OCI-LY1 (cell line): ENCODE measurements at regions not wholly inside any gene's neighbourhood (a gene's known extent, or its start where the extent isn't known, plus 50 kb on each side); places are given as distances from the start of the nearest gene placed in this dataset.

Experiments used
- H2AFZ ChIP-seq: fragments of 200-600 bp; sonication (generic), shearing (Covaris generic); 2 replicates; pipeline ENCODE4 v1.6.0; 2014; ENCODE audit warnings: antibody characterized with exemption, mild to moderate bottlenecking, low read length
- H3F3A ChIP-seq: fragments of 200-600 bp; sonication (generic), shearing (Covaris generic); 2 replicates; pipeline ENCODE4 v1.6.0; 2014; ENCODE audit warnings: mild to moderate bottlenecking, antibody characterized with exemption, low read length, moderate library complexity; ENCODE audit not compliant: insufficient read depth
- H3K27ac ChIP-seq: fragments of 200-600 bp; sonication (generic); 2 replicates; pipeline ENCODE4 v1.5.1; 2014; ENCODE audit warnings: low read length, mixed run types, mild to moderate bottlenecking, low read depth; ENCODE audit not compliant: poor library complexity, severe bottlenecking
- H3K27me3 ChIP-seq: fragments of 200-600 bp; sonication (generic); 2 replicates; pipeline ENCODE4 v1.6.0; 2014; ENCODE audit warnings: antibody characterized with exemption, mild to moderate bottlenecking, low read length, moderate library complexity; ENCODE audit not compliant: insufficient read depth
- H3K36me3 ChIP-seq: fragments of 200-600 bp; sonication (generic); 2 replicates; pipeline ENCODE4 v1.6.1; 2014; ENCODE audit warnings: mild to moderate bottlenecking, antibody characterized with exemption, low read length, moderate library complexity, mixed read lengths; ENCODE audit not compliant: insufficient read depth
- H3K4me1 ChIP-seq: fragments of 200-600 bp; sonication (generic); 2 replicates; pipeline ENCODE4 v1.5.1; 2014; ENCODE audit warnings: mild to moderate bottlenecking, low read length, moderate library complexity; ENCODE audit not compliant: insufficient read depth, severe bottlenecking
- H3K4me2 ChIP-seq: fragments of 200-600 bp; sonication (generic), shearing (Covaris generic); 2 replicates; pipeline ENCODE4 v1.6.1; 2014; ENCODE audit warnings: low read length
- H3K4me3 ChIP-seq: fragments of 200-600 bp; sonication (generic); 2 replicates; pipeline ENCODE4 v1.5.1; 2014; ENCODE audit warnings: low read length, low read depth, mild to moderate bottlenecking, mixed read lengths; ENCODE audit not compliant: poor library complexity, severe bottlenecking
- H3K79me2 ChIP-seq: fragments of 200-600 bp; shearing (Covaris generic); 2 replicates; pipeline ENCODE4 v1.6.1; 2016; ENCODE audit warnings: mixed run types, low read length, mixed read lengths; ENCODE audit not compliant: insufficient read depth
- H3K9ac ChIP-seq: fragments of 200-600 bp; sonication (generic), shearing (Covaris generic); 2 replicates; pipeline ENCODE4 v1.6.1; 2014; ENCODE audit warnings: mild to moderate bottlenecking, low read length, mixed read lengths
- H3K9me2 ChIP-seq: fragments of 200-600 bp; sonication (generic), shearing (Covaris generic); 2 replicates; pipeline ENCODE4 v1.6.1; 2014; ENCODE audit warnings: low read depth, mild to moderate bottlenecking, low read length, mixed read lengths
- H3K9me3 ChIP-seq: fragments of 200-600 bp; shearing (Covaris generic); 2 replicates; pipeline ENCODE4 v1.6.1; 2014; ENCODE audit warnings: low read length, mixed read lengths
- H4K20me1 ChIP-seq: fragments of 200-600 bp; sonication (generic), shearing (Covaris generic); 2 replicates; pipeline ENCODE4 v1.6.0; 2016; ENCODE audit warnings: mild to moderate bottlenecking, low read length; ENCODE audit not compliant: insufficient read depth
- EZH2 ChIP-seq: fragments of 200-600 bp; sonication (generic), shearing (Covaris generic); IDR thresholded peaks from 2 replicates; pipeline ENCODE4 v1.8.0; 2017; ENCODE audit warnings: borderline replicate concordance, mixed run types, mild to moderate bottlenecking, antibody characterized with exemption, low read length, moderate library complexity, mixed read lengths
- TF ChIP-seq, protein P1 (sequence below): fragments of 200-600 bp; sonication (generic), shearing (Covaris generic); IDR thresholded peaks from 2 replicates; pipeline ENCODE4 v1.5.1; 2017; ENCODE audit warnings: mild to moderate bottlenecking, antibody characterized with exemption, low read length, moderate library complexity, mixed read lengths

DNA sequence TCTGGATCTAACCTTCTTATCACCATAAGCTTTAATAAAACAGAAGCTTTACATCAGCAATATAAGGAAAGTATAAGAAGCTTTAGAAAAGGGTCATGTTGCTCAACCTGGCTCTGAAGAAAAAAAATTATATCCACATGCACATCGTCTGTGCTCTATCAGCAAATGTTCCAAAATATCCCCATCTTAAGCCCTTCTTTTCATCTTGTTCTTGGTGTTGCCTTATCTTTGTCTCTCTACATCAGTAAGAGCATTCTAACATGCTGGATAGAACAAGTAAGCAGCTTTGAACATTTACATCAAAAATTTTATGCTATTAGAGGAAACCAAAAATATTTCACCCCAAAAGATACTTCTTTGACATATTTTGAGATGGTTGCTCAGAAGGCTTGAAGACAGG is 157.8 kb upstream of the SNX7 start:
- Histone ChIP-seq H3K79me2 (no peaks in the 10 kb centered on the region), H3K27me3 (no peaks in the 10 kb centered on the region), H2AFZ (no peak overlapping the region), H3F3A (no peaks in the 10 kb centered on the region), H3K36me3 (no peaks in the 10 kb centered on the region), H3K9ac (no peak overlapping the region), H3K4me1 (no peaks in the 10 kb centered on the region), H3K9me2 (no peaks in the 10 kb centered on the region), H3K27ac (no peak overlapping the region), H4K20me1 (no peaks in the 10 kb centered on the region), H3K4me3 (no peak overlapping the region), H3K4me2 (no peak overlapping the region), H3K9me3 (no peaks in the 10 kb centered on the region)
- TF ChIP-seq, protein P1, sequence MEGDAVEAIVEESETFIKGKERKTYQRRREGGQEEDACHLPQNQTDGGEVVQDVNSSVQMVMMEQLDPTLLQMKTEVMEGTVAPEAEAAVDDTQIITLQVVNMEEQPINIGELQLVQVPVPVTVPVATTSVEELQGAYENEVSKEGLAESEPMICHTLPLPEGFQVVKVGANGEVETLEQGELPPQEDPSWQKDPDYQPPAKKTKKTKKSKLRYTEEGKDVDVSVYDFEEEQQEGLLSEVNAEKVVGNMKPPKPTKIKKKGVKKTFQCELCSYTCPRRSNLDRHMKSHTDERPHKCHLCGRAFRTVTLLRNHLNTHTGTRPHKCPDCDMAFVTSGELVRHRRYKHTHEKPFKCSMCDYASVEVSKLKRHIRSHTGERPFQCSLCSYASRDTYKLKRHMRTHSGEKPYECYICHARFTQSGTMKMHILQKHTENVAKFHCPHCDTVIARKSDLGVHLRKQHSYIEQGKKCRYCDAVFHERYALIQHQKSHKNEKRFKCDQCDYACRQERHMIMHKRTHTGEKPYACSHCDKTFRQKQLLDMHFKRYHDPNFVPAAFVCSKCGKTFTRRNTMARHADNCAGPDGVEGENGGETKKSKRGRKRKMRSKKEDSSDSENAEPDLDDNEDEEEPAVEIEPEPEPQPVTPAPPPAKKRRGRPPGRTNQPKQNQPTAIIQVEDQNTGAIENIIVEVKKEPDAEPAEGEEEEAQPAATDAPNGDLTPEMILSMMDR, result no peak
- TF ChIP-seq EZH2, result no peak

DNA sequence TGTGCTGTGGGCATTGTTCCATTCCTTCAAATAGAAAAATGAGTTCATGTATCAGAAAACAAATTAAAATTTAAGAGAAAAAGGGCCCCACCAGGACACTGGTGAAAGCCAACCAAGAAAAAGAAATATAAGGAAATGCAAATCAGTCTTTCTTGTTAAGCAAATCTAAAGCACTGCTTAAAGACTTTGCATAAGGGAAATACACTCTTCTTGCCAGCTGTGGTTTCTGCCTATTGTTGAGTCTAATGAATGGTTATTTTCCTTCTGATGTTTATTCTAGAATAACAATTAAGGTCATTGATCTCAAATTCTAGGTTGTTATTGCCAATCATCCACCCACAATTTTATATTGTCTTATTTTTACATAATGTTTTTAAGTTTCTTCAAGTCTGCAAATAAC is 158.6 kb upstream of the SNX7 start:
- Histone ChIP-seq H4K20me1 (no peaks in the 10 kb centered on the region), H3K9ac (no peak overlapping the region), H3K4me2 (no peak overlapping the region), H3K27me3 (no peaks in the 10 kb centered on the region), H3K79me2 (no peaks in the 10 kb centered on the region), H3F3A (no peaks in the 10 kb centered on the region), H3K4me3 (no peak overlapping the region), H3K9me2 (no peaks in the 10 kb centered on the region), H3K36me3 (no peaks in the 10 kb centered on the region), H3K4me1 (no peaks in the 10 kb centered on the region), H3K27ac (no peak overlapping the region), H3K9me3 (no peaks in the 10 kb centered on the region), H2AFZ (no peak overlapping the region)
- TF ChIP-seq EZH2, result no peak
- TF ChIP-seq, protein P1, result no peak

DNA sequence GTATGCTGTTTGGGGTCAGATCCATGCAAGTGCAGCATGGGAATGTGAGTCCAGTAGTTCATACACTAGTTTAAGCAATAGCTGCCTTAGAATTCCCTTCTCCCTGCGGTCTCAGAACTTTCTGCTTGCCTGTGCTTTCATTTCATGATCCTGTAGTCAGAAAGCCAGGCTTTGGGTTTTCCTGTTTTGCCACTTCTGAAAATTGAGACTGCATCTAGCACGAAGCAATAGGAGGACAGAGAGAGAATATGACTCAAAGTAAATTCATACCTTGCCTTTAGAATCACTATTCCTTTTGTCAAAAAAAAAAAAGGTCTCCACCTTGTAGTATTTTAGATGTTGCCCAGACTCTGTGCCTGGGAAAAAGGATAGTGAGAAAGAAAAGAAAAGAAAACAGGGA is 161.2 kb upstream of the SNX7 start:
- Histone ChIP-seq H3K4me3 (no peak overlapping the region), H3K9me3 (no peaks in the 10 kb centered on the region), H3K9ac (no peak overlapping the region), H3K36me3 (no peaks in the 10 kb centered on the region), H3K9me2 (no peaks in the 10 kb centered on the region), H3K27me3 (no peaks in the 10 kb centered on the region), H3F3A (no peaks in the 10 kb centered on the region), H3K27ac (no peak overlapping the region), H3K79me2 (no peaks in the 10 kb centered on the region), H2AFZ (no peak overlapping the region), H3K4me2 (no peak overlapping the region), H3K4me1 (no peaks in the 10 kb centered on the region), H4K20me1 (no peaks in the 10 kb centered on the region)
- TF ChIP-seq, protein P1, result no peak
- no peak for TF ChIP-seq EZH2
